ENCODE measurements at regions not wholly inside any gene's neighbourhood (a gene's known extent, or its start where the extent isn't known, plus 50 kb on each side); places are given as distances from the start of the nearest gene placed in this dataset.

DNA sequence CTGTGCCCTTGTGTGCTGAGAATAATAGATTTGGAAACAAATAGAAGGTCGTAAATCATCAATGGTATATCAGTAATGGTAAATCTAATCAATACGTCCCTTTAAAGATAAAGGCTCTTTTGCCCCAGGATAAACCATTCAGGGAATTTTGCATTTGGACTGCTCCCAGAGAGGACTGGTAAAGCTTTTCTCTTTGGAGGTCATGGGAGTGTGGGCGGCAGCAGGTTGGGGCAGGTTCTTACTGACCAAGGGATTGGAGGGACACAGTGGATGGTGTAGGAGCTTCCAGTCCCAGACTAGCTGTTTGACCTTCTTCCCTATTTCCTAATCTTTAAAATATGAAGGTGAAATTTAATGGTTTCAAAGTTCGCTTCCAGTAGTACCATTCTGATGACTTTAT is 87.8 kb upstream of the NTF3 start:
- TF ChIP-seq, protein P1, sequence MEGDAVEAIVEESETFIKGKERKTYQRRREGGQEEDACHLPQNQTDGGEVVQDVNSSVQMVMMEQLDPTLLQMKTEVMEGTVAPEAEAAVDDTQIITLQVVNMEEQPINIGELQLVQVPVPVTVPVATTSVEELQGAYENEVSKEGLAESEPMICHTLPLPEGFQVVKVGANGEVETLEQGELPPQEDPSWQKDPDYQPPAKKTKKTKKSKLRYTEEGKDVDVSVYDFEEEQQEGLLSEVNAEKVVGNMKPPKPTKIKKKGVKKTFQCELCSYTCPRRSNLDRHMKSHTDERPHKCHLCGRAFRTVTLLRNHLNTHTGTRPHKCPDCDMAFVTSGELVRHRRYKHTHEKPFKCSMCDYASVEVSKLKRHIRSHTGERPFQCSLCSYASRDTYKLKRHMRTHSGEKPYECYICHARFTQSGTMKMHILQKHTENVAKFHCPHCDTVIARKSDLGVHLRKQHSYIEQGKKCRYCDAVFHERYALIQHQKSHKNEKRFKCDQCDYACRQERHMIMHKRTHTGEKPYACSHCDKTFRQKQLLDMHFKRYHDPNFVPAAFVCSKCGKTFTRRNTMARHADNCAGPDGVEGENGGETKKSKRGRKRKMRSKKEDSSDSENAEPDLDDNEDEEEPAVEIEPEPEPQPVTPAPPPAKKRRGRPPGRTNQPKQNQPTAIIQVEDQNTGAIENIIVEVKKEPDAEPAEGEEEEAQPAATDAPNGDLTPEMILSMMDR (tag by site-specific recombination; IDR thresholded peaks at IDR 0.05), result no peak
- no peak for TF ChIP-seq ZEB2 (tag by site-specific recombination; IDR thresholded peaks at IDR 0.05)
- no peak for TF ChIP-seq ZBTB1 (tag by site-specific recombination; IDR thresholded peaks at IDR 0.05)
- TF ChIP-seq ZNF830 (tag by site-specific recombination; IDR thresholded peaks at IDR 0.05; ENCODE audit: low read depth), result no peak
